GM19193 (cell line): ENCODE measurements at regions not wholly inside any gene's neighbourhood (a gene's known extent, or its start where the extent isn't known, plus 50 kb on each side); places are given as distances from the start of the nearest gene placed in this dataset.

ENCODE experiments used
- POLR2A ChIP-seq: IDR thresholded peaks from 4 replicates; pipeline ENCODE4 v1.6.1; 2011; ENCODE audit not compliant: insufficient read depth, insufficient read length; ENCODE audit errors: extremely low read depth

GRCh38 chr5:124669956-124670721 is 76.3 kb downstream of the ZNF608 start:
- TF ChIP-seq POLR2A: no peak

- TF ChIP-seq POLR2A: no peak
Measured at GRCh38 chr5:124669300-124669648, 77.2 kb downstream of the ZNF608 start.

- no peak for TF ChIP-seq POLR2A
Measured at GRCh38 chr5:124668353-124669299, 77.8 kb downstream of the ZNF608 start.

GRCh38 chr5:124665625-124666024 is 80.8 kb downstream of the ZNF608 start:
- TF ChIP-seq POLR2A: no peak

GRCh38 chr5:124665035-124665434 is 81.4 kb downstream of the ZNF608 start:
- TF ChIP-seq POLR2A: no peak

- no peak for TF ChIP-seq POLR2A
Measured at GRCh38 chr5:124664287-124664686, 82.2 kb downstream of the ZNF608 start.

- no peak for TF ChIP-seq POLR2A
Measured at GRCh38 chr5:124663101-124663506, 83.3 kb downstream of the ZNF608 start.

- no peak for TF ChIP-seq POLR2A
Measured at GRCh38 chr5:124662181-124662781, 84.2 kb downstream of the ZNF608 start.

GRCh38 chr5:124661317-124662141 is 84.9 kb downstream of the ZNF608 start:
- no peak for TF ChIP-seq POLR2A

- no peak for TF ChIP-seq POLR2A
Measured at GRCh38 chr5:124660229-124661093, 86.0 kb downstream of the ZNF608 start.

- no peak for TF ChIP-seq POLR2A
Measured at GRCh38 chr5:124659798-124660197, 86.6 kb downstream of the ZNF608 start.

GRCh38 chr5:124658867-124659557 is 87.4 kb downstream of the ZNF608 start:
- no peak for TF ChIP-seq POLR2A

- TF ChIP-seq POLR2A: no peak
Measured at GRCh38 chr5:124655921-124656511, 90.4 kb downstream of the ZNF608 start.
